OCI-LY3 (cell line): ENCODE measurements at regions not wholly inside any gene's neighbourhood (a gene's known extent, or its start where the extent isn't known, plus 50 kb on each side); places are given as distances from the start of the nearest gene placed in this dataset.

Experiments used
- H2AFZ ChIP-seq: fragments of 200-600, 300-600 bp; shearing (Covaris generic); 2 replicates; pipeline ENCODE4 v1.6.0; 2014; ENCODE audit warnings: antibody characterized with exemption, low read depth, low read length
- H3K27ac ChIP-seq: fragments of 200-600, 300-600 bp; sonication (generic); 2 replicates; pipeline ENCODE4 v1.5.1; 2014; ENCODE audit warnings: mild to moderate bottlenecking, low read length, moderate library complexity, mixed read lengths
- H3K27me3 ChIP-seq: fragments of 200-600, 300-600 bp; sonication (generic); 2 replicates; pipeline ENCODE4 v1.6.1; 2014; ENCODE audit warnings: low read depth, low read length, mixed read lengths
- H3K36me3 ChIP-seq: fragments of 200-600, 300-600 bp; sonication (generic); replicated peaks from 2 replicates; pipeline ENCODE3; 2014; ENCODE audit warnings: low read depth, low read length, mixed read lengths
- H3K4me1 ChIP-seq: fragments of 300-600, 200-600 bp; sonication (generic); 2 replicates; pipeline ENCODE4 v1.6.1; 2014; ENCODE audit warnings: low read length, mixed read lengths
- H3K4me2 ChIP-seq: fragments of 200-600, 300-600 bp; sonication (generic); 2 replicates; pipeline ENCODE4 v1.6.1; 2014; ENCODE audit warnings: low read length, mixed read lengths
- H3K4me3 ChIP-seq: fragments of 300-600, 200-600 bp; sonication (generic); 2 replicates; pipeline ENCODE4 v1.5.1; 2014; ENCODE audit warnings: antibody characterized with exemption, mild to moderate bottlenecking, low read length, moderate library complexity
- H3K79me2 ChIP-seq: fragments of 300-600, 200-600 bp; shearing (Covaris generic); 2 replicates; pipeline ENCODE4 v1.6.1; 2014; ENCODE audit warnings: mild to moderate bottlenecking, low read length, mixed read lengths
- H3K9ac ChIP-seq: fragments of 300-600, 200-600 bp; shearing (Covaris generic); 2 replicates; pipeline ENCODE4 v1.6.0; 2014; ENCODE audit warnings: mild to moderate bottlenecking, low read length, moderate library complexity
- H3K9me3 ChIP-seq: fragments of 200-600, 300-600 bp; shearing (Covaris generic); 2 replicates; pipeline ENCODE4 v1.6.1; 2014; ENCODE audit warnings: low read length, mixed read lengths; ENCODE audit not compliant: insufficient read depth
- H4K20me1 ChIP-seq: fragments of 200-600, 300-600 bp; sonication (generic); 2 replicates; pipeline ENCODE4 v1.6.1; 2016; ENCODE audit warnings: low read length, mixed read lengths; ENCODE audit not compliant: insufficient read depth
- EZH2phosphoT487 ChIP-seq: fragments of 200-600 bp; shearing (Covaris generic); IDR thresholded peaks from 2 replicates; pipeline ENCODE4 v1.6.1; 2018; ENCODE audit warnings: antibody characterized with exemption, mixed run types, low read depth
- TF ChIP-seq, protein P1 (sequence below): fragments of 200-600, 300-600 bp; sonication (generic); IDR thresholded peaks from 2 replicates; pipeline ENCODE4 v1.5.1; 2014; ENCODE audit warnings: antibody characterized with exemption, low read length, low read depth

DNA sequence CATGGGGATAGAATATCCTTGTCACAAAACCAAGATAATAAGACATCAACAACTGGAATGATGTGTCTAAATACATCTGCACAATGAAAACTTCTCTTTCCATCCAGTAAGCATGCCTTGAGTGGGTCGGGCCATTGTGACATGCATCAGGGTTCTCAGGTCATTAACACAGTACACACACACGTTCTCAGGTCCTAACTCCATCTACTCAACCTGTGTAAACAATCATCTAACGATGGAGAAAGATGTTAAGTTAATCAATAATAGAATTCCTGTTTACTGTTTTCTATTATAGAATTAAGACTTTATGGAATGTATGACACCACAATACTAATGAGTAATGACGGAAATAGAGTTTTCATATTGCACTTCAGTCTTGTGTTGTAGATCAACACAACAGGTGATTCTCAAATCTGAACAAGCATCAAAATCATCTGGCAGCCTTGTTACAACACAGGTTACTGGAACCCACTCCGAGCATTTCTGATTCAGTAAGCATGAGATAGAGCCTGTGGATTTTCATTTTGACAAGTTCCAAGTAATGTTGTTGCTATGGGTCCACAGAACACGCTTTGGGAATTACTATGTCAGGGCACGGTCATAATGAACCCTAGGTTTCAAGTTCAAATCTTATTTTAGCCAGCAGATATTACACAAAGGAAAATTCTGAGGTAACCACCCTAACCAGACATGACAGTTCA is 315.8 kb upstream of the TEX13C start:
- no peaks in the 10 kb centered on the region for H3K4me1 ChIP-seq
- no peaks in the 10 kb centered on the region for H3K27me3 ChIP-seq
- no peaks in the 10 kb centered on the region for H3K36me3 ChIP-seq
- TF ChIP-seq, protein P1, sequence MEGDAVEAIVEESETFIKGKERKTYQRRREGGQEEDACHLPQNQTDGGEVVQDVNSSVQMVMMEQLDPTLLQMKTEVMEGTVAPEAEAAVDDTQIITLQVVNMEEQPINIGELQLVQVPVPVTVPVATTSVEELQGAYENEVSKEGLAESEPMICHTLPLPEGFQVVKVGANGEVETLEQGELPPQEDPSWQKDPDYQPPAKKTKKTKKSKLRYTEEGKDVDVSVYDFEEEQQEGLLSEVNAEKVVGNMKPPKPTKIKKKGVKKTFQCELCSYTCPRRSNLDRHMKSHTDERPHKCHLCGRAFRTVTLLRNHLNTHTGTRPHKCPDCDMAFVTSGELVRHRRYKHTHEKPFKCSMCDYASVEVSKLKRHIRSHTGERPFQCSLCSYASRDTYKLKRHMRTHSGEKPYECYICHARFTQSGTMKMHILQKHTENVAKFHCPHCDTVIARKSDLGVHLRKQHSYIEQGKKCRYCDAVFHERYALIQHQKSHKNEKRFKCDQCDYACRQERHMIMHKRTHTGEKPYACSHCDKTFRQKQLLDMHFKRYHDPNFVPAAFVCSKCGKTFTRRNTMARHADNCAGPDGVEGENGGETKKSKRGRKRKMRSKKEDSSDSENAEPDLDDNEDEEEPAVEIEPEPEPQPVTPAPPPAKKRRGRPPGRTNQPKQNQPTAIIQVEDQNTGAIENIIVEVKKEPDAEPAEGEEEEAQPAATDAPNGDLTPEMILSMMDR: no peak
- TF ChIP-seq EZH2phosphoT487: no peak
- no peak overlapping the region for H3K27ac ChIP-seq
- no peak overlapping the region for H3K4me2 ChIP-seq
- H4K20me1 ChIP-seq: no peaks in the 10 kb centered on the region
- H3K9ac ChIP-seq: no peak overlapping the region
- H3K4me3 ChIP-seq: no peak overlapping the region
- H3K9me3 ChIP-seq: no peaks in the 10 kb centered on the region
- no peaks in the 10 kb centered on the region for H3K79me2 ChIP-seq
- H2AFZ ChIP-seq: no peak overlapping the region

DNA sequence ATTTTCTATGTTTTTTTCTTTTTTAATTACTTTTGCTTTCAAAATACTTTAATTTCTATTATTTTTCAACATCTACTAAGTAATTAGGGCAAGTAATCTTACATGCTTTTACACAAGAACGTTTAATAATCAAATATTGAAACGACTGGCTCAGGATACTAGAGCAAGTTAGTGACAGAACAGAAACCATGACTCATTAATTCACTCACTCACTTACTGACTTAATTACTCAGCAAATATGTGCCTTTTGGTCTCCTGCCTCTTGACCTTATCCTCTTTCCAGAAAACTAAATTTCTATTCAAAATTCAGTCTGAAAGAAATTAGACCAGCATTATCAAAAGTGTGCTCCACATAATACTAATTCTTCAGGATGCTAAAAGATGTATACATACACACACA is 314.9 kb upstream of the TEX13C start:
- no peaks in the 10 kb centered on the region for H3K9me3 ChIP-seq
- H3K27ac ChIP-seq: no peak overlapping the region
- H3K27me3 ChIP-seq: no peaks in the 10 kb centered on the region
- no peak overlapping the region for H3K4me3 ChIP-seq
- no peaks in the 10 kb centered on the region for H3K36me3 ChIP-seq
- no peak overlapping the region for H3K4me2 ChIP-seq
- TF ChIP-seq, protein P1: no peak
- no peak for TF ChIP-seq EZH2phosphoT487
- no peaks in the 10 kb centered on the region for H3K79me2 ChIP-seq
- H4K20me1 ChIP-seq: no peaks in the 10 kb centered on the region
- no peak overlapping the region for H3K9ac ChIP-seq
- no peak overlapping the region for H2AFZ ChIP-seq
- no peaks in the 10 kb centered on the region for H3K4me1 ChIP-seq

DNA sequence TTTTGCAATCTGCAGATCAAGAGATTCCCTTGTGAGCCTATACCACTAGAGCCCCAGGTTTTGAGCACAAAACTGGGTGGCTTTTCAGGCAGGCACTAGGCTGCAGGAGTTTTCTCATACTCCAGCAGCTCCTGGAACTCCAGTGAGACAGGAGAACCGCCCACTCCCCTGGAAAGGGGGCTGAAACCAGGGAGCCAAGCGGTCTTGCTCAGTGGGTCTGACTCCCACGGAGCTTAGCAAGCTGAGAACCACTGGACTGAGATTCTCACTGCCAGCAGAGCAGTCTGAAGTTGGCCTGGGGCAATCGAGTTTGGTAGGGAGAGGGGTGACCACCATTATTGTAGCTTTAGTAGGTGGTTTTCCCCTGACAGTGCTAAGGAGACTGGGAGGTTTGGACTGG is 313.8 kb upstream of the TEX13C start:
- H3K9ac ChIP-seq: no peak overlapping the region
- H3K27me3 ChIP-seq: no peaks in the 10 kb centered on the region
- no peaks in the 10 kb centered on the region for H3K79me2 ChIP-seq
- no peaks in the 10 kb centered on the region for H3K4me1 ChIP-seq
- H2AFZ ChIP-seq: no peak overlapping the region
- no peak overlapping the region for H3K4me3 ChIP-seq
- no peaks in the 10 kb centered on the region for H3K36me3 ChIP-seq
- H3K4me2 ChIP-seq: no peak overlapping the region
- no peaks in the 10 kb centered on the region for H4K20me1 ChIP-seq
- no peaks in the 10 kb centered on the region for H3K9me3 ChIP-seq
- no peak overlapping the region for H3K27ac ChIP-seq
- TF ChIP-seq, protein P1: no peak
- TF ChIP-seq EZH2phosphoT487: no peak

DNA sequence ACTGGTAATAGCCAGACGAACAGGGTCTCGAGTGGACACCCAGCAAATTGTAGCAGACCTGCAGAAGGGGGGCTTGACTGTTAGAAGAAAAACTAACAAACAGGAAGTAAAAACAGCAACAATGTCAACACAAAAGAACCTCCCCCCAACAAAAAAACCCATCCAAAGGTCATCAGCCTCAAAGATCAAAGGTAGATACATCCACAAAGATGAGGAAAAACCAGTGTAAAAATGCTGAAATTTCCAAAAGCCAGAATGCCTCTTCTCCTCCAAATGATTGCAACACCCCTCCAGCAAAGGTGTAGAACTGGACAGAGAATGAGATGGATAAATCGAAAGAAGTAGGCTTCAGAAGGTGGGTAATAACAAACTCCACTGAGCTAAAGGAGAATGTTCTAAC is 313.0 kb upstream of the TEX13C start:
- Histone ChIP-seq H3K4me3 (no peak overlapping the region), H3K9me3 (no peaks in the 10 kb centered on the region), H3K36me3 (no peaks in the 10 kb centered on the region), H3K79me2 (no peaks in the 10 kb centered on the region), H3K4me2 (no peak overlapping the region), H3K4me1 (no peaks in the 10 kb centered on the region), H3K27me3 (no peaks in the 10 kb centered on the region), H3K27ac (no peak overlapping the region), H3K9ac (no peak overlapping the region), H2AFZ (no peak overlapping the region), H4K20me1 (no peaks in the 10 kb centered on the region)
- TF ChIP-seq, protein P1: no peak
- no peak for TF ChIP-seq EZH2phosphoT487
